ENCODE measurements at regions not wholly inside any gene's neighbourhood (a gene's known extent, or its start where the extent isn't known, plus 50 kb on each side); places are given as distances from the start of the nearest gene placed in this dataset.

DNA sequence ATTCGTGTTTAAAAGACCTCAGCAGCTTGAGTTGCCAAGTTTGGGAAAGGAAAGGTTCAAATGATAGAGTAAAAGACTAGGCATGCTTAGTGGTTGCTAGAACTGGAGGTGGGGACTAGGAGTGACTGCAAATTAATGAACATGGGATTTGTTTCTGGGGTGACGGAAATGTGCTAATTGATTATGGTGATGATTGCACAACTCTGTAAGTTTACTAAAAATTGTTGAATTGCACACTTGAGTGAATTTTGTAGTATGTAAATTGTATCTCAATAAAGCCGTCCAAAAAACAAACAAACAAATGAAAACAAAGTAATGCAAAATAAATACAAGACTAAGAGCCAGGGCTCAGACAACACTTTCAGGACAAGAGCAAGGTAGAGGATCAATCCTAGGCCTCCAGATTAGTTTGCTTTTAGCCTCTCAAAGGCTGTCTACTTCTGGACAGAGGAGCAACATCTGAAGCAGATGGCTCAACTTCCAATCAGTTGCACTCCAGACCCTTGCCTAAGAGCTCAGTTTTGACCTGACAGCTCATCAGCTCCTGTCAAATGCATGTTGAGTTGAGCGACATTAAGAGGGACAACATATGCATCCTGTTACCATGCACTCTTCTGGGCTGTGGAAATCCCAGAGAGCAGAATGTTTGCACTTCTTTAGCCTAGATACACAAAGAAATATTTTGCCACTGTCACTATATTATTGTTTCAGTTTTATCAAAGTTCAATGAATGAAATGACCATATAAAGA lies 111.2 kb upstream of the ASIC2 start:
- Histone ChIP-seq H3K4me1 (no peaks in the 10 kb centered on the region), H3K9me3 (no peaks in the 10 kb centered on the region; the same call in 1 of the 2 replicates), H3K27me3 (no peaks in the 10 kb centered on the region), H3K4me3 (ENCODE audit: low read depth, low read length) (no peak overlapping the region), H3K36me3 (no peaks in the 10 kb centered on the region)
- no peak for TF ChIP-seq CTCF (IDR thresholded peaks at IDR 0.05; ENCODE audit: low read depth, low read length)
- DNase-seq, result no peak

- no peak for TF ChIP-seq CTCF (IDR thresholded peaks at IDR 0.05; ENCODE audit: low read depth, low read length)
- no peak overlapping the region for H3K4me3 ChIP-seq (ENCODE audit: low read depth, low read length)
- DNase-seq, result no peak
- H3K4me1 ChIP-seq, result no peaks in the 10 kb centered on the region
- H3K36me3 ChIP-seq, result no peaks in the 10 kb centered on the region
- H3K27me3 ChIP-seq, result no peaks in the 10 kb centered on the region
- no peaks in the 10 kb centered on the region for H3K9me3 ChIP-seq
Observed at GRCh38 chr17:33416131-33416530, 123.0 kb upstream of the ASIC2 start.

DNA sequence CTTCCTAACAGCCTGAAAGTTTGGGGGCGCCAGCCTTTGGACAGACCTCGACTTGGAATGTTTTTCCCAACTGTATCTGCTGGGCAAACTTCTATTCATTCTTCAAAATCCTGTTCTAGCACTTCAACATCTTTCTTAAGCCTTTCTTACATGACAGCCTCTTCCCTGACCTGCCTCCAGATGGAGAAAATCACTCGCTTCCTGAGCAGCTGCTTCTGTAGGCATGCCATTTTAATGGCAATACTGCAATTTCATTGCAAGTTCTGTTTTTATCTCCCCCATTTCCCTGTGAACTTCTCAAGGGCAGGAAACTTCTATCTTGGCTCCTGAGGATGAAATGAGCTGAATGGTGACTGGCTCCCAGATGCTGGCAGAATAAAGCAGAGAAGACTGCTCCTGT lies 128.8 kb upstream of the ASIC2 start:
- H3K4me1 ChIP-seq, result no peaks in the 10 kb centered on the region
- H3K9me3 ChIP-seq, result no peaks in the 10 kb centered on the region
- no peaks in the 10 kb centered on the region for H3K27me3 ChIP-seq
- no peak overlapping the region for H3K4me3 ChIP-seq (ENCODE audit: low read depth, low read length)
- no peak for DNase-seq
- no peaks in the 10 kb centered on the region for H3K36me3 ChIP-seq
- no peak for TF ChIP-seq CTCF (IDR thresholded peaks at IDR 0.05; ENCODE audit: low read depth, low read length)

DNA sequence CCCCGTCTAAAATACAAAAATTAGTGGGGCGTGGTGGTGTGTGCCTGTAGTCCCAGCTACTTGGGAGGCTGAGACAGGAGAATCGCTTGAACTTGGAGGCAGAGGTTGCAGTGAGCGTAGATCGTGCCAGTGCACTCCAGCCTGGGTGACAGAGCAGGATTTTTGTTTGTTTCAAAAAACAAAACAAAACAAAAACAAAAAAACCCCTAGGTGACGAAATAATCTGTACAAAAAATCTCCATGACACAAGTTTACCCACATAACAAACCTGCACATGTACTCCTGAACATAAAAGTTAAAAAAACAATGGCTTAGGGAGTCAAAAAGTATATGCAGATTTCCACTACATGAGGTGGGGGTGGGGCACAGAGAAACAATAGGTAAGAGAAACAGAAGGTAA lies 140.5 kb upstream of the ASIC2 start:
- no peak for TF ChIP-seq CTCF (IDR thresholded peaks at IDR 0.05; ENCODE audit: low read depth, low read length)
- H3K36me3 ChIP-seq, result no peaks in the 10 kb centered on the region
- H3K27me3 ChIP-seq, result no peaks in the 10 kb centered on the region
- no peak for DNase-seq
- H3K9me3 ChIP-seq, result no peaks in the 10 kb centered on the region
- H3K4me3 ChIP-seq (ENCODE audit: low read depth, low read length), result no peak overlapping the region
- H3K4me1 ChIP-seq, result no peaks in the 10 kb centered on the region

DNA sequence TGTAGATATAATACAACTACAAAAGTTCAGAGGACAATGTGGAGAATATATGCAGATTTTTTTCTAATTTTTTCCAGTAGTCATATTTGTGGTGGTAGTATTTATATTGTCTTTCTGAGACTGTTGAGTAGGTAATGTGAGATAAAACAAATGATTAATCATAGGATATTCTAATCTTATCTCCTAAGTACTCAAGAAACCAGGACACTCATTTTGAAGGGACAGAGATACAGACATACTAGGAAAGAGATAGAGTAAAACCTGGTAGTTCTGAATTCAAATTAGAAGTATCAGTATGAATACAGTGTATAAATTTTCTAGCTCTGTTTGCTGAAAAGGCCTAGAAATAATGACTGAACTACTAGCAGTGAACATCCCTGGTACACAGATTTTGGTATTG lies 141.7 kb upstream of the ASIC2 start:
- Histone ChIP-seq H3K36me3 (no peaks in the 10 kb centered on the region), H3K4me3 (ENCODE audit: low read depth, low read length) (no peak overlapping the region), H3K4me1 (no peaks in the 10 kb centered on the region), H3K27me3 (no peaks in the 10 kb centered on the region), H3K9me3 (no peaks in the 10 kb centered on the region)
- no peak for TF ChIP-seq CTCF (IDR thresholded peaks at IDR 0.05; ENCODE audit: low read depth, low read length)
- DNase-seq, result no peak

- no peaks in the 10 kb centered on the region for H3K36me3 ChIP-seq
- H3K9me3 ChIP-seq, result no peaks in the 10 kb centered on the region
- no peaks in the 10 kb centered on the region for H3K27me3 ChIP-seq
- no peak for DNase-seq
- no peak for TF ChIP-seq CTCF (IDR thresholded peaks at IDR 0.05; ENCODE audit: low read depth, low read length)
- H3K4me3 ChIP-seq (ENCODE audit: low read depth, low read length), result no peak overlapping the region
- no peaks in the 10 kb centered on the region for H3K4me1 ChIP-seq
Observed at GRCh38 chr17:33435721-33436301, 142.7 kb upstream of the ASIC2 start.
